IPS DF 6.9 (cell line): ENCODE measurements at regions not wholly inside any gene's neighbourhood (a gene's known extent, or its start where the extent isn't known, plus 50 kb on each side); places are given as distances from the start of the nearest gene placed in this dataset.

Experiments
- DNase-seq: peaks from one replicate; pipeline ENCODE4 v3.0.0-alpha.2; 2013; ENCODE audit warnings: low read depth, low spot score
- H3K27ac ChIP-seq: one replicate; pipeline ENCODE4 v1.5.1; 2013; ENCODE audit warnings: low read length, control low read depth
- H3K27me3 ChIP-seq: 2 replicates; pipeline ENCODE4 v1.6.1; 2013; ENCODE audit warnings: mild to moderate bottlenecking, low read length; ENCODE audit not compliant: control insufficient read depth, insufficient read depth
- H3K36me3 ChIP-seq: 2 replicates; pipeline ENCODE4 v1.6.1; 2013; ENCODE audit warnings: low read length; ENCODE audit not compliant: control insufficient read depth, insufficient read depth
- H3K4me1 ChIP-seq: 2 replicates; pipeline ENCODE4 v1.6.1; 2013; ENCODE audit warnings: low read length; ENCODE audit not compliant: control insufficient read depth, insufficient read depth
- H3K4me3 ChIP-seq: 2 replicates; pipeline ENCODE4 v1.5.1; 2013; ENCODE audit warnings: mild to moderate bottlenecking, low read length
- H3K9me3 ChIP-seq: 2 replicates; pipeline ENCODE4 v1.6.1; 2013; ENCODE audit warnings: low read length, inconsistent platforms; ENCODE audit not compliant: control insufficient read depth, insufficient read depth
- WGBS: extraction: QIAGEN DNeasy Blood & Tissue Kit; methylation state at CpG from one replicate; pipeline ENCODE4 v1.1.7; 2013; ENCODE audit warnings: mixed read lengths, missing lambda C conversion rate; ENCODE audit not compliant: insufficient read length, insufficient coverage; 5-methylcytosine and 5-hydroxymethylcytosine counted together

DNA sequence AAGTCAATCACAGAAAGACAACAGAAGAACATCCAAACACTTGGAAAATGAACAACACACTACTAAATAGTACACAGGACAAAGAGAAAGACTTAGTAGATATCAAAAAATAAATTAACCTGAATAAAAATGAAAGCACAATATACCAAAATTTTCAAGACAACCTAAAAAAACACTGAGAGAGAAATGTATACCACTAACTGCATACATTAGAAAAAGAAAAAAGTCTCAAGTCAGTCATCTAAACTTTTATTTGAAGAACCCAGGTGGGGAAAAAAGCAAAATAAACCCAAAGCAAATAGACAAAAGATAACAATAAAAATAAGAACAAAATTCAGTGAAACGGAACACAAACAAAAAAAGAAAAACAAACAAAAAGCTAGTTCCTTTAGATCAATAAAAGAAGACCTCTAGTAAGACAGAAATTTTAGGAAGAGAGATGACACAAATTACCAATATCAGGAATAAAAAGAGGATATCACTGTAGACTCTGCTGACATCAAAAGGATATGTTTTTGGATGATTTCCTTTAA is 172.8 kb downstream of the TRIM27 start:
- Histone ChIP-seq H3K27me3 (no peaks in the 10 kb centered on the region; the same call in 1 of the 2 replicates), H3K36me3 (no peaks in the 10 kb centered on the region), H3K9me3 (no peaks in the 10 kb centered on the region), H3K27ac (no peak overlapping the region), H3K4me1 (no peaks in the 10 kb centered on the region), H3K4me3 (no peak overlapping the region)
- DNase-seq = no peak
- WGBS = no CpG with 5 or more reads among the region's 1 CpG

DNA sequence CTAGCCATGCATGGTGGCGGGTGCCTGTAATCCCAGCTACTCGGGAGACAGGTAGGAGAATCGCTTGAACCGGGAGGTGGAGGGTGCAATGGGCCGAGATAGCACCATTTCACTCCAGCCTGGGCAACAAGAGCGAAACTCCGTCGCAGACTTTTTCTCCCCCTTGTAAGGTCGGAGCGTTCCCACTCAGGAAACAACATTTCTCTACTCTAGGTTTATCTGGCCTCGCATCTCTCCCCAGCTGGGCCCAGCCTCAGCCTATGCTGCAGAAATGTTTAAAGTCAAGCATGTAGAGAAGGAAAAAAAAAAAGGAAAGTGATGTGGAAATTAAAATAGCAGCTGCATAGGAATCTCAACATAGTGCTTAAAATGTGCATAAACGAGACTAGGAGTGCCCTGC is 172.3 kb downstream of the TRIM27 start:
- no CpG with 5 or more reads among the region's 12 CpGs for WGBS
- H3K4me3 ChIP-seq = no peak overlapping the region

DNA sequence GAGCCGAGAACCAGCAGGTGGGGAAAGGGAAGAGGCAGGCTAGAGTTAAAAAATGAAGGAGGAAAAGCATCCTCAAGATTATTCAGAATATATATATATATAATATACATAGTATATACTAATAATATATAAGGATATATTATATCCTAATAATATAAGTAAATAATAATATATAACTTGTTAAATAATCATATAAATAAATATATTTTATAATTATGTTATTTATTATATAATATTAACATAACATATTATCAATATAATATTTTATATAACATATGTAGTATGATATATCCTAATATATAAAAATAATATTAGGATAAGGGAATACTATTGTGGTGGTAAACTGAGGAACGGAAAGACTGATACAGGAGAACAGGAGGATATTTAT is 171.8 kb downstream of the TRIM27 start:
- DNase-seq = no peak
- H3K36me3 ChIP-seq = no peaks in the 10 kb centered on the region
- WGBS = no CpG with 5 or more reads among the region's 2 CpGs
- no peaks in the 10 kb centered on the region for H3K9me3 ChIP-seq
- no peaks in the 10 kb centered on the region for H3K4me1 ChIP-seq
- no peak overlapping the region for H3K27ac ChIP-seq
- no peak overlapping the region for H3K4me3 ChIP-seq
- no peaks in the 10 kb centered on the region for H3K27me3 ChIP-seq

More for the DNA sequence above, 172.3 kb downstream of the TRIM27 start:
- Histone ChIP-seq H3K27me3 (no peaks in the 10 kb centered on the region), H3K36me3 (no peaks in the 10 kb centered on the region), H3K9me3 (no peaks in the 10 kb centered on the region), H3K4me1 (no peaks in the 10 kb centered on the region), H3K27ac (no peak overlapping the region)
- no peak for DNase-seq

DNA sequence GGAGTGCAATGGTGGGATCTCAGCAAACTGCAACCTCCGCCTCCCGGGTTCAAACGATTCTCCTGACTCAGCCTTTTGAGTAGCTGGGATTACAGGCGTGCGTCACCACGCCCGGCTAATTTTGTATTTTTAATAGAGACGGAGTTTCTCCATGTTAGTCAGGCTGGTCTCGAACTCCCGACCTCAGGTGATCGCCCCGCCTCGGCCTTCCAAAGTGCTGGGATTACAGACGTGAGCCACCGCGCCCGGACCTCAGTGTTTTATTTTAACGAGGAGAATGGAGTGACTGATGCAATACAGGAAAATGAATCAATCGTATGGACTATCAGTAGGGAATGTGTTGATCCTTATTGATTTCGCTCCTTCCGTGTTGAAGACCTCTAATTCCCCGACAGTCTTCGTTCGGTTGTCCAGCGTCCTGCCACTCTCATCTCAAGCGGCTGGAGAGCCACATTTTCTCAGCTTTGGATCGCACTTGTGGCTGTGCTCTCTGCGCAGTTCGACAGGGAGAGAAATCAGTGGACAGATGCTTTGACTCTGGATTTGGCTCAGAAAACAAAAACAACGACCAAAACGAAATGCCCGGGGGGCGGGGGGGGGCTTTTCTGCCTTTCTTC is 166.2 kb downstream of the TRIM27 start:
- WGBS = no CpG with 5 or more reads among the region's 33 CpGs
- no peaks in the 10 kb centered on the region; the same call in 1 of the 2 replicates for H3K27me3 ChIP-seq

DNA sequence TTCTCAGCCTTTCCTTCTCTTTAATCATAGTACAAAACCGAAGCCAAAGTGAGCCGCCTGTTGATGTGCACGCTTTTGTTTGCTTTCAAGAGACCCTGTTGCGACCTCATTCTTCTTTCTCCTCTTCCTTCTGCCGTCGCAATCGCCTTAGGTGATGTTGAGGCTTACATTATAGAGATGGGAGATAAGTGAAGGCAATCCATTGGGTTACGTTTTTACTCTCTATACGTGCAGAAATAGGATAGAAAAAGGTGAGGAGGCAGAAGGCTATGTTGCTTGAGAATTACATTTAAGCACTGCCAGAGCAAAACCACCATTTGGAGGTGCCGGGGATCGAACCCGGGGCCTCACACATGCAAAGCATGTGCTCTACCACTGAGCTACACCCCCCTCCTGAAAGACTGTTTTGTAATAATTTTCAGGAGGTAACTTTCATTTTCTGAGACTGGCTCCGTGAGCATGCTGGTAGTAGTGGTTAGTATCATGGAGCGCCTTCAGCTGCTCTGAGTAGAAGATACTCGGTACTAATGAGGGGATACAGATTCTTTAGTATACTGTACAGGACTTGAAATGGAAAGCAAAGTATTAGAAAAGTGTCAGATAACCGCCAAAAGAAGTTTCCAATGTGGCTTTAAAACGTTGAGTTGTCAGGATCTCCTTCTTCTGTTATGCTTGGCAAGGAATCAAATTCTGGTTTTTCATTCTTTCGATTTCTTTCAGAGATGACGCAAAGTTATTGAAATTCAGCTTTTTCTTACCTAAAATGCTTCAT is 165.6 kb downstream of the TRIM27 start:
- H3K4me3 ChIP-seq = peak overlapping the region; percentile 55; the same call in 1 of the 2 replicates
- H3K36me3 ChIP-seq = no peaks in the 10 kb centered on the region
- WGBS = no CpG with 5 or more reads among the region's 19 CpGs
- peaks cover 2% of the 10 kb centered on the region; the same call in 1 of the 2 replicates for H3K27me3 ChIP-seq
- H3K9me3 ChIP-seq = no peaks in the 10 kb centered on the region
- DNase-seq = no peak
- no peak overlapping the region for H3K27ac ChIP-seq
- H3K4me1 ChIP-seq = no peaks in the 10 kb centered on the region

More for the DNA sequence above, 166.2 kb downstream of the TRIM27 start:
- H3K4me1 ChIP-seq = no peaks in the 10 kb centered on the region
- H3K9me3 ChIP-seq = no peaks in the 10 kb centered on the region
- DNase-seq = no peak
- H3K36me3 ChIP-seq = no peaks in the 10 kb centered on the region
- H3K27ac ChIP-seq = no peak overlapping the region
- peak overlapping the region; percentile 55; the same call in 1 of the 2 replicates for H3K4me3 ChIP-seq

DNA sequence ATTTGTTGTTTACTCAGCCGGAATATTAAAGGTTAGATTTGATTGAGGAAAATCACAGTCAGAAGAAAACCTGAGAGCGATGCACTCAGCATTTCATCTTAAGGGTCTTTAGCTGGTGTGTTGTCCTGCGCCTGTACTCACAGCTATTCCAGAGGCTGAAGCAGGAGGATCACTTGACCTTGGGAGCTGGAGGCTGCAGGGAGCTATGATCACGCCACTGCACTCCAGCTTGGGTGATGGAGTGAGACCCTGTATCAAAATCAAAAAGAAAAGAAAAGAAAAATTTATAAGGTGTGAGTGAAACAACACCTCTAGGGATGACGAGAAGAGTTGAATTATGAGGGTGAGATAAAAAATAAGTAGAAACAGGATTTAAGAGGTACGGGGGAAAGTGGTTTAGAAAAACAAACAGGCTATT is 165.0 kb downstream of the TRIM27 start:
- Histone ChIP-seq H3K36me3 (no peaks in the 10 kb centered on the region), H3K4me3 (no peak overlapping the region; the same call in 1 of the 2 replicates), H3K27ac (no peak overlapping the region), H3K4me1 (no peaks in the 10 kb centered on the region), H3K27me3 (peaks cover 6% of the 10 kb centered on the region), H3K9me3 (no peaks in the 10 kb centered on the region)
- no peak for DNase-seq
- 100% methylated on average over 2 of the region's 6 CpGs for WGBS

DNA sequence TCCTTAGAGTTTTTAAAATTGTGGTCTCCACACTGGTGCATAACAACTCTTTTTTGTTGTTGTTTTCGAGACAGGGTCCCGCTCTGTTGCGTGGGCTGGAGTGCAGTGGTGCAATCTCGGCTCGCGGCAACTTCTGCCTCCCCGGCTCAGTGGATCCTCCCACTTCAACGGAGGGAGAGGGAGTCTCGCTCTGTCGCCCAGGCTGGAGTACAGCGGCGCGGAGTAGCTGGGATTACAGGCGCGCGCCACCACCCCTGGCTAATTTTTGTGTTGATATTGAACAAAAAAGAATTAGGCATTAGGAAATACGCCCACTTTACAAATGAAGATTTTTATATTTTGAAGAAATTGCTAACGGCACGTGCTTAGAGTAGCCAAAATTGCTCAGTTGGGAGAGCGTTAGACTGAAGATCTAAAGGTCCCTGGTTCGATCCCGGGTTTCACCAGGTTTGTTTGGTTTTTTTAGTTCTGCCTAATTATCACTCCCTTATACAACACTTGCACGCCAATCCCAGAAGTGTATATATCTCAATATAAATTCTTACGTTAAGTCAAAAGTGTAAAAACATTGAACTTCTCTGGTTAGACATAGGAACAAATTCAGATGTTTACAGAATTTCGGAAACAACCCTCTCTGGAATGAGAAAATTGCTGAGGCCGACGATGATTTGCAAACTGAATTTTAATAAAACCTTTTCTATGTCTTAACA is 159.6 kb downstream of the TRIM27 start:
- no CpG with 5 or more reads among the region's 27 CpGs for WGBS
- Histone ChIP-seq H3K4me1 (no peaks in the 10 kb centered on the region), H3K27ac (no peak overlapping the region), H3K27me3 (peaks cover 56% of the 10 kb centered on the region), H3K9me3 (no peaks in the 10 kb centered on the region), H3K36me3 (no peaks in the 10 kb centered on the region), H3K4me3 (peak overlapping the region; percentile 14; the same call in 1 of the 2 replicates)
- DNase-seq = no peak

DNA sequence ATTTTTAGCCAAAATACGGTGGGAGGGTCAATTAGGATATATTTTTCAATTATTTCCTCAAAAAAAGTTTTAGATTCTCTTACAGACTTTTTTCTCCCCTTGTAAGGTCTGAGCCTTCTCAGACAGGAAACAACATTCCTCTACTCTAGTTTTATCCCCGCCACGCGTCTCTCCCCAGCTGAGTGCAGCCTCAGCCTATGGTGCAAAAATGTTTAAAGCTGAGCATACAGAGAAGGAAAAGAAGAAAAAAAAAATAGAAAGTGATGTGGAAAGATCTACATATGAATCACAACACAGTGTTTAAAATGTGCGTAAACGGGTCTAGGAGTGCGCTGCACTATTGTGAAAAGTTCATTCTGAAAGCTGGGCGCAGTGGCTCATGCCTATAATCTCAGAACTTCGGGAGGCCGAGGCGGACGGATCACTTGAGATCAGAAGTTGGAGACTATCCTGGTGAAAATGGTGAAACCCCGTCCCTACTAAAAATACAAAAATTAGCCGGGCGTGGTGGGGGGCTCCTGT is 159.0 kb downstream of the TRIM27 start:
- Histone ChIP-seq H3K4me3 (no peak overlapping the region), H3K36me3 (no peaks in the 10 kb centered on the region), H3K27ac (no peak overlapping the region), H3K4me1 (no peaks in the 10 kb centered on the region), H3K9me3 (no peaks in the 10 kb centered on the region), H3K27me3 (peaks cover 62% of the 10 kb centered on the region)
- no CpG with 5 or more reads among the region's 15 CpGs for WGBS
- DNase-seq = no peak

DNA sequence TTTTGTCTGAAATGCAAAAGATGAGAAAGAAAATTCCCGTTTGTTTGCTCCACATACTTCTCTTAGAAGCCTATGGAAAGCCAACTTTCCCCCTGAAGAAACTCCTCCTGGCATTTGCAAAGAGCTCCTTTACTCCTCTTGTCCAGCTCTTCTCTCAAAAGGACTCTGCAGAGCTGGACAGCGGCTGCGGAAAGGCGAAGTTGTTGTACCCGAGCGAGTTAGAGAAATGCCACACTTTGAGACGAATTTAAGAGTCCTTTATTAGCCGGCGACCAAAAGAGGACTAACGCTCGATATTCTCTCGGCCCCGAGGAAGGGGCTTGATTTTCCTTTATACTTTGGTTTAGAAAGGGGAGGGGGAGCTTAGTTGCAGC is 157.8 kb downstream of the TRIM27 start:
- DNase-seq = no peak
- Histone ChIP-seq H3K9me3 (no peaks in the 10 kb centered on the region), H3K27ac (no peak overlapping the region), H3K4me1 (no peaks in the 10 kb centered on the region; the same call in 1 of the 2 replicates), H3K27me3 (peaks cover 74% of the 10 kb centered on the region), H3K36me3 (no peaks in the 10 kb centered on the region), H3K4me3 (no peak overlapping the region)
- no CpG with 5 or more reads among the region's 13 CpGs for WGBS

DNA sequence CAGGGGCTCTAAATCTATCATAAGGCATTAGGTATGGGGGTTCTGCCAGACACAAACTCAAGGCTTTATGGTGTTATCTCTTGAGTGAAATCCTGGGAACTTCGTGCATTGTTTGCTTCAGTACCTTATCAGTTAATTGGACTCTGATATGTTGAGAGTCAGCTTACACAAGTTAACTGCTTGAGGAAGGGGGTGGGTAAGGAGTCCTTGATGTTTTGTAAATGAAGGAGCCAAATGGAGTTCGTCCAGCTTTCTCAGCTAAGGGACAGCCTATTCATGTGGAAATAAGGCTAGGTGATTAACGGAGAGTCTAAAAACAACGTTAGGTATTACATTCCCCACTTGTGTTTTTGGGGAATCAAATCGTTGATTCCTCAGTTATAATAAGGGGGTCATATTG is 157.4 kb downstream of the TRIM27 start:
- no peaks in the 10 kb centered on the region; the same call in 1 of the 2 replicates for H3K4me1 ChIP-seq
- no CpG with 5 or more reads among the region's 5 CpGs for WGBS
- H3K27ac ChIP-seq = no peak overlapping the region
- H3K4me3 ChIP-seq = no peak overlapping the region
- H3K36me3 ChIP-seq = no peaks in the 10 kb centered on the region
- peaks cover 78% of the 10 kb centered on the region for H3K27me3 ChIP-seq
- H3K9me3 ChIP-seq = no peaks in the 10 kb centered on the region
- DNase-seq = no peak
